ENCODE measurements at regions not wholly inside any gene's neighbourhood (a gene's known extent, or its start where the extent isn't known, plus 50 kb on each side); places are given as distances from the start of the nearest gene placed in this dataset.

- TF ChIP-seq SIRT6 (IDR thresholded peaks at IDR 0.05; ENCODE audit: low read length) (no peak), SP1 (IDR thresholded peaks at IDR 0.05; ENCODE audit: low read depth, low read length) (no peak), CHD7 (IDR thresholded peaks at IDR 0.05; ENCODE audit: insufficient replicate concordance, low read length) (no peak), USF2 (IDR thresholded peaks at IDR 0.05; ENCODE audit: low read length) (no peak), YY1 (IDR thresholded peaks at IDR 0.05; ENCODE audit: low read depth, low read length) (no peak), EZH2 (IDR thresholded peaks at IDR 0.05; ENCODE audit: low read depth, low read length, severe bottlenecking) (no peak), E2F6 (IDR thresholded peaks at IDR 0.05) (no peak)
Measured at GRCh38 chr12:73531752-73532151, 1005.9 kb upstream of the ATXN7L3B start (continued).

Data from H1 (cell line).